ENCODE measurements at regions not wholly inside any gene's neighbourhood (a gene's known extent, or its start where the extent isn't known, plus 50 kb on each side); places are given as distances from the start of the nearest gene placed in this dataset.
A peak's percentile ranks its signal among the peaks of the same experiment; 100 is the strongest.

DNA sequence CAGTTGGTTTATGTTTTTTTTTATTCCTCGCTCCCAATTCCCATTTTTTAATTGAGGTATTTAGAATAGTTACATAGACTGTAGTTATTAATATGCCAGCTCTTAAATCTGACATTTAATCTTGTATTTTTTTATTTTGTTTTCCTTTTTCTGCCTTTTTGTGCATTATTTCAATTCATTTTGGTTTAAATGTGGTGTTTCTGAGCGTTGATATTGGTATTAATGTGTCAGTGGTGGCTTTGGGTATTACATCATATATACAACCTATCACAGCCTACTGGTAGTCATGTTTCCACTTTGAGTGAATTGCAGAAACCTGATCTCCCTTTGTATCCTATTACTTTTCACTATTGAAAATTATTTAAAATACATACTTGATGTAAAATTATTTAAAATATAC lies 1027.3 kb downstream of the KCNT2 start (continued):
- no peak for TF ChIP-seq TAF7 (tag; IDR thresholded peaks at IDR 0.05)
- TF ChIP-seq, protein P1, sequence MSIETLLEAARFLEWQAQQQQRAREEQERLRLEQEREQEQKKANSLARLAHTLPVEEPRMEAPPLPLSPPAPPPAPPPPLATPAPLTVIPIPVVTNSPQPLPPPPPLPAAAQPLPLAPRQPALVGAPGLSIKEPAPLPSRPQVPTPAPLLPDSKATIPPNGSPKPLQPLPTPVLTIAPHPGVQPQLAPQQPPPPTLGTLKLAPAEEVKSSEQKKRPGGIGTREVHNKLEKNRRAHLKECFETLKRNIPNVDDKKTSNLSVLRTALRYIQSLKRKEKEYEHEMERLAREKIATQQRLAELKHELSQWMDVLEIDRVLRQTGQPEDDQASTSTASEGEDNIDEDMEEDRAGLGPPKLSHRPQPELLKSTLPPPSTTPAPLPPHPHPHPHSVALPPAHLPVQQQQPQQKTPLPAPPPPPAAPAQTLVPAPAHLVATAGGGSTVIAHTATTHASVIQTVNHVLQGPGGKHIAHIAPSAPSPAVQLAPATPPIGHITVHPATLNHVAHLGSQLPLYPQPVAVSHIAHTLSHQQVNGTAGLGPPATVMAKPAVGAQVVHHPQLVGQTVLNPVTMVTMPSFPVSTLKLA (conservative IDR thresholded peaks at IDR 0.05) = no peak
- TF ChIP-seq ZNF224 (CRISPR knock-in tag; IDR thresholded peaks at IDR 0.05) = no peak
- TF ChIP-seq FOXA3 (CRISPR knock-in tag; conservative IDR thresholded peaks at IDR 0.05 in 1 of 2, IDR thresholded peaks at IDR 0.05 in 1 of 2) = no peak
- TF ChIP-seq ZNF778 (CRISPR knock-in tag; IDR thresholded peaks at IDR 0.05) = no peak
- TF ChIP-seq CEBPG (CRISPR knock-in tag; IDR thresholded peaks at IDR 0.05) = no peak
- TF ChIP-seq CEBPG (tag; conservative IDR thresholded peaks at IDR 0.05 in 1 of 2, IDR thresholded peaks at IDR 0.05 in 1 of 2) = peak in 1 of 2 experiments; percentile 29; a peak in 1 of 4 replicates
- TF ChIP-seq ZC3H4 (CRISPR knock-in tag; IDR thresholded peaks at IDR 0.05; ENCODE audit: borderline replicate concordance) = no peak
- TF ChIP-seq, protein P2, sequence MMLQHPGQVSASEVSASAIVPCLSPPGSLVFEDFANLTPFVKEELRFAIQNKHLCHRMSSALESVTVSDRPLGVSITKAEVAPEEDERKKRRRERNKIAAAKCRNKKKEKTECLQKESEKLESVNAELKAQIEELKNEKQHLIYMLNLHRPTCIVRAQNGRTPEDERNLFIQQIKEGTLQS (IDR thresholded peaks at IDR 0.05) = peak; percentile 32; the same call in 1 of the 2 replicates
- TF ChIP-seq, protein P2 (CRISPR knock-in tag; conservative IDR thresholded peaks at IDR 0.05) = no peak

All from K562 (cell line).